DOHH2 (cell line): ENCODE measurements at regions not wholly inside any gene's neighbourhood (a gene's known extent, or its start where the extent isn't known, plus 50 kb on each side); places are given as distances from the start of the nearest gene placed in this dataset.

Experiments
- H3F3A ChIP-seq: fragments of 200-600 bp; sonication (generic), shearing (Covaris generic); 2 replicates; pipeline ENCODE4 v1.6.0; 2016; ENCODE audit warnings: antibody characterized with exemption, mild to moderate bottlenecking; ENCODE audit not compliant: control insufficient read depth, insufficient read depth
- H3K27ac ChIP-seq: fragments of 200-600 bp; sonication (generic); 2 replicates; pipeline ENCODE4 v1.5.1; 2014; ENCODE audit warnings: low read depth, mild to moderate bottlenecking, low read length, moderate library complexity
- H3K27me3 ChIP-seq: fragments of 200-600 bp; sonication (generic); 2 replicates; pipeline ENCODE4 v1.6.1; 2014; ENCODE audit warnings: mild to moderate bottlenecking, low read length, mixed read lengths; ENCODE audit not compliant: control insufficient read depth
- H3K36me3 ChIP-seq: fragments of 200-600 bp; sonication (generic); 2 replicates; pipeline ENCODE4 v1.6.1; 2014; ENCODE audit warnings: mild to moderate bottlenecking, low read length, moderate library complexity, mixed read lengths; ENCODE audit not compliant: control insufficient read depth
- H3K4me1 ChIP-seq: fragments of 200-600 bp; sonication (generic); 2 replicates; pipeline ENCODE4 v1.6.1; 2014; ENCODE audit warnings: mild to moderate bottlenecking, low read length, mixed read lengths; ENCODE audit not compliant: control insufficient read depth
- H3K4me2 ChIP-seq: fragments of 200-600 bp; sonication (generic); 2 replicates; pipeline ENCODE4 v1.6.0; 2014; ENCODE audit warnings: mild to moderate bottlenecking, low read length, moderate library complexity
- H3K4me3 ChIP-seq: fragments of 200-600 bp; sonication (generic); 2 replicates; pipeline ENCODE4 v1.5.1; 2014; ENCODE audit warnings: mild to moderate bottlenecking, low read length, mixed read lengths
- H3K79me2 ChIP-seq: fragments of 200-600 bp; sonication (generic); 2 replicates; pipeline ENCODE4 v1.6.1; 2014; ENCODE audit warnings: mild to moderate bottlenecking, low read length, mixed read lengths; ENCODE audit not compliant: control insufficient read depth
- H3K9me2 ChIP-seq: fragments of 200-600 bp; sonication (generic); replicated peaks from 2 replicates; pipeline ENCODE4 v1.6.1; 2014; ENCODE audit warnings: mild to moderate bottlenecking, low read length, mixed read lengths; ENCODE audit not compliant: control insufficient read depth
- H3K9me3 ChIP-seq: fragments of 200-600 bp; sonication (generic); 2 replicates; pipeline ENCODE4 v1.6.1; 2014; ENCODE audit warnings: antibody characterized with exemption, low read length, mixed read lengths; ENCODE audit not compliant: control insufficient read depth, insufficient read depth
- H4K20me1 ChIP-seq: fragments of 200-600 bp; sonication (generic); 2 replicates; pipeline ENCODE4 v1.6.0; 2014; ENCODE audit warnings: low read depth, mild to moderate bottlenecking, antibody characterized with exemption, low read length, moderate library complexity; ENCODE audit not compliant: control insufficient read depth, insufficient read depth
- EZH2phosphoT487 ChIP-seq: fragments of 200-600 bp; sonication (generic); IDR thresholded peaks from 2 replicates; pipeline ENCODE4 v1.6.1; 2017; ENCODE audit warnings: borderline replicate concordance, mild to moderate bottlenecking, antibody characterized with exemption, low read length, moderate library complexity, mixed read lengths
- TF ChIP-seq, protein P1 (sequence below): fragments of 200-600 bp; sonication (generic); IDR thresholded peaks from one replicate; pipeline ENCODE4 v1.5.1; 2014; ENCODE audit warnings: antibody characterized with exemption, mild to moderate bottlenecking, low read depth, low read length; ENCODE audit not compliant: poor library complexity, severe bottlenecking

DNA sequence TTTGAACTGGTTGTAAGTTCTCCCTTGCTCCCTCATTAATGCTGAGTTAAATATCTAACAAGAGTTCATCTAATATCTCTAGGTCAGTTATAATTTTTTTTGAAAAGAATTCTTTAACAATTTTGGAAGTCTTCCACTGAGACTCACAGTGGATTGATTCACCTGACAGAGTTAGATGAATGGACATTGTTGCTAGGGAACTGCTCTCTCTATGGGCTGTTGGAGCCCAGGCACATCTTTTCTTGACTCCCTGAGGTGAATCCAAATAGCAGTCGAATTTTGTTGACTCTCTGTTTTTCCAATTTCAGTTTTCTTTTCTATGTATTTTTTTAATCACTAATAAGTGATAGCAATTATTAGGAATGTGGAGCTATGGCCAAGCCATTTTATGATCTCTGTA, 996.1 kb upstream of the PABPC4L start:
- Histone ChIP-seq H3K27me3 (no peaks in the 10 kb centered on the region), H3K9me2 (no peaks in the 10 kb centered on the region), H3F3A (no peaks in the 10 kb centered on the region), H3K4me3 (no peak overlapping the region), H3K79me2 (no peaks in the 10 kb centered on the region), H3K36me3 (no peaks in the 10 kb centered on the region), H3K4me2 (no peak overlapping the region), H3K27ac (no peak overlapping the region), H3K9me3 (no peaks in the 10 kb centered on the region), H4K20me1 (no peaks in the 10 kb centered on the region), H3K4me1 (no peaks in the 10 kb centered on the region)
- TF ChIP-seq EZH2phosphoT487 = no peak
- TF ChIP-seq, protein P1, sequence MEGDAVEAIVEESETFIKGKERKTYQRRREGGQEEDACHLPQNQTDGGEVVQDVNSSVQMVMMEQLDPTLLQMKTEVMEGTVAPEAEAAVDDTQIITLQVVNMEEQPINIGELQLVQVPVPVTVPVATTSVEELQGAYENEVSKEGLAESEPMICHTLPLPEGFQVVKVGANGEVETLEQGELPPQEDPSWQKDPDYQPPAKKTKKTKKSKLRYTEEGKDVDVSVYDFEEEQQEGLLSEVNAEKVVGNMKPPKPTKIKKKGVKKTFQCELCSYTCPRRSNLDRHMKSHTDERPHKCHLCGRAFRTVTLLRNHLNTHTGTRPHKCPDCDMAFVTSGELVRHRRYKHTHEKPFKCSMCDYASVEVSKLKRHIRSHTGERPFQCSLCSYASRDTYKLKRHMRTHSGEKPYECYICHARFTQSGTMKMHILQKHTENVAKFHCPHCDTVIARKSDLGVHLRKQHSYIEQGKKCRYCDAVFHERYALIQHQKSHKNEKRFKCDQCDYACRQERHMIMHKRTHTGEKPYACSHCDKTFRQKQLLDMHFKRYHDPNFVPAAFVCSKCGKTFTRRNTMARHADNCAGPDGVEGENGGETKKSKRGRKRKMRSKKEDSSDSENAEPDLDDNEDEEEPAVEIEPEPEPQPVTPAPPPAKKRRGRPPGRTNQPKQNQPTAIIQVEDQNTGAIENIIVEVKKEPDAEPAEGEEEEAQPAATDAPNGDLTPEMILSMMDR = no peak

DNA sequence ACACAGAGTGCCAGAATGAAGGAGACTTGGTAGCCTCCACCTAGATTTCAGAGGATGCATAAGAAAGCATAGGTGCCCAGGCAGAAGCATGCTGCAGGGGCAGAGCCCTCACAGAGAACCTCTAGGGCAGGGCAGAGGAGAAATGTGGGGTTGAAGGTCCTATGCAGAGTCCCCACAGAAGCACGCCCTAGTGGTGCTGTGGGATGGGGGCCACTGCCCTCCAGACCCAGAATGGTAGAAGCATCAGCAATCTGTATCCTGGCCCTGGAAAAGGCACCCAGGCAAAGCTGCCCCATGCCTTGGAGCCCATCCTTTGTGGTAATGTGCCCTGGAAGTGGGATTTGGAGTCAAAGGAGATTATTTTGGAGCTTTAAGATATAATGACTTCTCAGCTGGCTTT, 992.9 kb upstream of the PABPC4L start:
- Histone ChIP-seq H3K27me3 (no peaks in the 10 kb centered on the region), H3K36me3 (no peaks in the 10 kb centered on the region), H3K9me2 (no peaks in the 10 kb centered on the region), H3K9me3 (no peaks in the 10 kb centered on the region), H3K4me2 (no peak overlapping the region), H3F3A (no peaks in the 10 kb centered on the region), H3K27ac (no peak overlapping the region), H3K4me3 (no peak overlapping the region), H4K20me1 (no peaks in the 10 kb centered on the region), H3K4me1 (no peaks in the 10 kb centered on the region), H3K79me2 (no peaks in the 10 kb centered on the region)
- no peak for TF ChIP-seq EZH2phosphoT487
- TF ChIP-seq, protein P1 = no peak

DNA sequence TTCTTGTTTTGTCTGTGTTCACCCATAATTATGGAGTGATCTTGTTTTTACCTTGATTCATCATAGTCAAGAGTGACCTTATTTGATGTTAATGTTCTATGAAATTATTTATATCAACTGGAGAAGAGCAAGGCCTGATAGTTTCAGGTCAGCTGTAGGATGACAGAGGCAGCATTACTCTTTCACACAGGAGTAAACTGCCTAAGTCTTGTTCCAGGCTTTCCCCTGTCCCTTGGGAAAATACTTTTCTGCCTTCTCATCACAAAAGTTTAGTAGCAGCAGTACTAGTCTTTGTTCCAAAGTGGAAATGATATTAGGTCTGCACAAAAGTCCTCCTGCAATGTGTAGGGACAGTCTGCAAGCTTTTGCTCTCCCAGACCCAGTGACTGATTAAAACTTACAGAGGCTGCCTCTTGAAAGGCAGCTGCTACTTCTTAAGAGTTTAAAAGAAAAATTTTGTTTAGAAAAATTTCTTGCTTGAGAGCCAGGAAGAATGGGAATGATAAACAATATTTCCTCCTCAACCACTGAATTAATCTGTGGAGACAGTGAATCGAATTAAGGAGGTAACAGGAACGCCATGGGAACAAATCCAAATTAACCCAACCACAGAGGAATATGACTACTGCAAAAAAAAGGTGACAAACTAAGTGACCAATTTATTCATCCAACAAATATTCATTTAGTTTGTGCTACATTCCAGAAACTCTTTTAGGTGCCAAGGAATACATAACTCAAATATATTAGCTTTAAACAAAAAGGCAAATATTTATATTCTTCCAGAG, 991.4 kb upstream of the PABPC4L start:
- no peak for TF ChIP-seq EZH2phosphoT487
- TF ChIP-seq, protein P1 = no peak
- H3K4me3 ChIP-seq = no peak overlapping the region
- no peaks in the 10 kb centered on the region for H3K9me3 ChIP-seq
- no peaks in the 10 kb centered on the region for H3K27me3 ChIP-seq
- no peaks in the 10 kb centered on the region for H3K36me3 ChIP-seq
- H3K9me2 ChIP-seq = no peaks in the 10 kb centered on the region
- H3K4me1 ChIP-seq = no peaks in the 10 kb centered on the region
- H3K79me2 ChIP-seq = no peaks in the 10 kb centered on the region
- H4K20me1 ChIP-seq = no peaks in the 10 kb centered on the region
- H3K27ac ChIP-seq = no peak overlapping the region
- no peak overlapping the region for H3K4me2 ChIP-seq
- H3F3A ChIP-seq = no peaks in the 10 kb centered on the region
